Kidney epithelial cell (primary cell): ENCODE measurements at regions not wholly inside any gene's neighbourhood (a gene's known extent, or its start where the extent isn't known, plus 50 kb on each side); places are given as distances from the start of the nearest gene placed in this dataset.
"Not testable (repeated sequence)": the region's sequence is repeated elsewhere in the genome, so short reads cannot be mapped to it uniquely, and the experiment has no call there.

Experiments
- DNase-seq: peaks from one replicate; pipeline ENCODE4 v3.0.0-alpha.2; 2010; ENCODE audit warnings: low read depth
- H3K27me3 ChIP-seq: 2 replicates; pipeline ENCODE4 v1.6.0; 2011; ENCODE audit warnings: low read length; ENCODE audit not compliant: control insufficient read depth, insufficient read depth
- H3K36me3 ChIP-seq: 2 replicates; pipeline ENCODE4 v1.5.1; 2011; ENCODE audit warnings: low read length; ENCODE audit not compliant: control insufficient read depth, insufficient read depth
- H3K4me3 ChIP-seq: 2 replicates; pipeline ENCODE4 v1.5.1; 2011; ENCODE audit warnings: low read depth, mild to moderate bottlenecking, control low read depth, low read length
- TF ChIP-seq, protein P1 (sequence below): IDR thresholded peaks from 2 replicates; pipeline ENCODE4 v1.5.1; 2011; ENCODE audit warnings: mild to moderate bottlenecking, moderate library complexity, low read length, control low read depth, inconsistent platforms; ENCODE audit not compliant: insufficient read depth, poor library complexity, severe bottlenecking

DNA sequence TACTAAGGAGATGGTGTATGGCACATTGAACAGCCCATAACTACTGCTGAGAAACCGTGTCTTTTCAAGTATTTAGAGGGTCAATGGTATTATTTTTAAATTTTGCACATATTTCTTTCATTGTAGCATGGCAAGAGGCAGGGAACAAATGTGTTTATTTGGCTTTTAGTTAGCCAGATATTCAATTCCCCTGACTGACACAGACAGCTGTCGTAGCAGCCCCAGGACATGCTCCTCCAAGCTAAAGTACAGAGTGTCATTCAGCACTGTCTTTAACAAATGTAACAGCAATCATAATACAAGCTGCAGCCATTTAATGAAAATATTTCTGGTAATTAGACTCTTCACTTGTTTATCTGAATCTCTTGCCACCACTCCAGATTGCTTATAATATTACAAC, 687.1 kb downstream of the KLHL13 start:
- TF ChIP-seq, protein P1, sequence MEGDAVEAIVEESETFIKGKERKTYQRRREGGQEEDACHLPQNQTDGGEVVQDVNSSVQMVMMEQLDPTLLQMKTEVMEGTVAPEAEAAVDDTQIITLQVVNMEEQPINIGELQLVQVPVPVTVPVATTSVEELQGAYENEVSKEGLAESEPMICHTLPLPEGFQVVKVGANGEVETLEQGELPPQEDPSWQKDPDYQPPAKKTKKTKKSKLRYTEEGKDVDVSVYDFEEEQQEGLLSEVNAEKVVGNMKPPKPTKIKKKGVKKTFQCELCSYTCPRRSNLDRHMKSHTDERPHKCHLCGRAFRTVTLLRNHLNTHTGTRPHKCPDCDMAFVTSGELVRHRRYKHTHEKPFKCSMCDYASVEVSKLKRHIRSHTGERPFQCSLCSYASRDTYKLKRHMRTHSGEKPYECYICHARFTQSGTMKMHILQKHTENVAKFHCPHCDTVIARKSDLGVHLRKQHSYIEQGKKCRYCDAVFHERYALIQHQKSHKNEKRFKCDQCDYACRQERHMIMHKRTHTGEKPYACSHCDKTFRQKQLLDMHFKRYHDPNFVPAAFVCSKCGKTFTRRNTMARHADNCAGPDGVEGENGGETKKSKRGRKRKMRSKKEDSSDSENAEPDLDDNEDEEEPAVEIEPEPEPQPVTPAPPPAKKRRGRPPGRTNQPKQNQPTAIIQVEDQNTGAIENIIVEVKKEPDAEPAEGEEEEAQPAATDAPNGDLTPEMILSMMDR: no peak
- DNase-seq: no peak
- Histone ChIP-seq H3K36me3 (no peaks in the 10 kb centered on the region), H3K4me3 (no peak overlapping the region), H3K27me3 (no peaks in the 10 kb centered on the region)

DNA sequence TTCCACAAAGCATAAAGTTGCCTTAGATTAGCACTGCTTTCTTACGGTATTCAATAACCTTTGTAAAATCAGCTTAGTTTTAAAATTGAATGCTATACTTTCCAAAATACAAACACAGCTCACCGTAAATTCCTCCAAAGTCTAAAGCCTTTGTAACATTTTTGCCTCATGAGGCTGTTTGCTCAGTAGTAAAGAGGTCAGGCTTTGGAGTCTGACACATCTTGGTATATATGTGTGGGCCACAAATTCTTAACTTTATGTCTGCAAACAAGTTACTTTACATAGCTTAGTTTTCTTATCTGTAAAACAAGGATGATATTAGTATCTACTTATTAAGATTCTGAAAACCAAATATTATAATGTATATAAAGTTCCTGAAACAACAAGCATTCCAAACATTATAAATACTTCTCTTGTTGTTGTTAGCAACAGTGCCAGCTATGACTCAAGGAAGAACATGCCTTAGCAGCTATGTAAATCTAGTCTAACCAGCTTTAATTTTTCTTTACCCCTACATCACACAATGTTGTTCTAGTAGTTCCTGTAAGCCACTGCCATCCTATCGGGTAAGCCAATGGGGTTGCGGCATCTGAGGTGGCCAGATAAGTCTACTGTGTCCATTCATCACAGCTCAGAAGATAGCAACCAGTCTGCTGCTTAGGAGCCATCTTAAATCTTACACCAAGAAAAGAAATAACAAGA, 709.0 kb downstream of the KLHL13 start:
- no peaks in the 10 kb centered on the region for H3K27me3 ChIP-seq
- DNase-seq: no peak
- TF ChIP-seq, protein P1: no peak

DNA sequence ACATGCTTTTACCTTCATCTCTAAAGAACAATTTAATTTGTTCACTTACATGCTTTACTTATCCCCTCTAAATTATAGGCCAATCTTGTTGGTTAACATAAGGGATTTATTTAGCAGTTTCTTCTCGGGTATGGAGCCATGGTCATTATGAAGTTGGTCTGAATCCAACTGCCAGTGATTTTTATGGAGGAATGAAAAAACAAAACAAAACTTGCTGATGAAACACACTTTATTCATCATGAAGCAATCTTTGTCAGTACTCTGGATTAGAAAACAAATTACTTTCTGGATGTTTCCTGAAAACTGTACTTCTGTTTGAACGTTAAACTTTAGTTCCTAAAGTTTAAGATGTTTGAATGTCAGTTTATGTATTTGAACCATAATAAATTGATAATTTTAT, 715.8 kb downstream of the KLHL13 start:
- no peak for DNase-seq
- Histone ChIP-seq H3K36me3 (no peaks in the 10 kb centered on the region), H3K27me3 (no peaks in the 10 kb centered on the region), H3K4me3 (no peak overlapping the region)
- TF ChIP-seq, protein P1: no peak

More for the DNA sequence above, 709.0 kb downstream of the KLHL13 start:
- no peaks in the 10 kb centered on the region for H3K36me3 ChIP-seq
- H3K4me3 ChIP-seq: no peak overlapping the region

DNA sequence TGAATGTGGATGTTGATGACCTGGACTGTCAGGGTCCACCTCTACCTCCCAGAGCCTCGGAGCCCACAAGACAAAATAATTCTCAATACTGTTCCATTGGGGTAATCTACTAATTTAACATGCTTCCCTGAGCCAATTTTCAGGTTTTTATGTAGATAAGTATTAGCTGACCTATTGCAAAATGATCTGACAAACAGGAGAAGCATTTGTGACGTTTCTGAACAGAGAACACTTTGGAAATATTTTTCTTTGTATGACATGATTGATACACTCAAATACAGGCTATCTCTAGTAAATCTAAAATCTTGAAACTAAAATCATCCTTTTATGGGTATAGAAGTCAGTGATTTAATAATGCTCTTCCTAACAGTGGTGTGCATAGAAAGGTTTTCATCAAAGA, 716.6 kb downstream of the KLHL13 start:
- H3K4me3 ChIP-seq: no peak overlapping the region
- no peak for DNase-seq
- no peaks in the 10 kb centered on the region for H3K27me3 ChIP-seq
- no peaks in the 10 kb centered on the region for H3K36me3 ChIP-seq
- TF ChIP-seq, protein P1: no peak

DNA sequence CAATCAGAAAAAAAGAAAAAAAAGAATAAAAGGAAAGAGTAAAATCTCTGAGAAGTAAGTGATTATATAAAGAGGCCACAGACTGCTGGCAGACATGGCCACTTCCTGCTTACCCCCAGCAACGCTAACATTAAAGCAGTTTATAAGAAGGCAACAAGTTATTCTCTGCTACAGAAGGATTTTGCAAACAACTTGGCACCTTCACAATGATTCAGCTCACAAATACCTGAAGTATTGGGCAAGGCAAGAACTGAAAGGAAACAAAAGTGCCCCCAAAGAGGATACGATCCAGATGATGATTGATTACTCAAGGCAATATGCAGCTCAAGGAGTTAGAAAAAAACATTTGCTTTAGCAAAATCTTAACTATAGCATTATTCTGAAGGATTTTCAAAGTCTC, 718.8 kb downstream of the KLHL13 start:
- Histone ChIP-seq H3K4me3 (no peak overlapping the region), H3K27me3 (no peaks in the 10 kb centered on the region), H3K36me3 (no peaks in the 10 kb centered on the region)
- TF ChIP-seq, protein P1: no peak
- DNase-seq: no peak

DNA sequence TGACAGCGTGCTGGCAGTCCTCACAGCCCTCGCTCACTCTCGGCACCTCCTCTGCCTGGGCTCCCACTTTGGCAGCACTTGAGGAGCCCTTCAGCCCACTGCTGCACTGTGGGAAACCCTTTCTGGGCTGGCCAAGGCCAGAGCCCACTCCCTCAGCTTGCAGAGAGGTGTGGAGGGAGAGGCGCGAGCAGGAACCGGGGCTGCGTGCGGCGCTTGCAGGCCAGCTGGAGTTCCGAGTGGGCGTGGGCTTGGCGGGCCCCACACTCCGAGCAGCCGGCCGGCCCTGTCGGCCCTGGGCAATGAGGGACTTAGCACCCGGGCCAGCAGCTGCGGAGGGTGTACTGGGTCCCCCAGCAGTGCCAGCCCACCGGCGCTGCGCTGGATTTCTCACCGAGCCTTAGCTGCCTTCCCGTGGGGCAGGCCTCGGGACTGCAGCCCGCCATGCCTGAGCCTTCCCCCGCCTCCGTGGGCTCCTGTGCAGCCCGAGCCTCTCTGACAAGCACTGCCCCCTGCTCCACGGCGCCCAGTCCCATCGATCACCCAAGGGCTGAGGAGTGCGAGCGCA, 722.0 kb downstream of the KLHL13 start:
- H3K36me3 ChIP-seq, H3K27me3 ChIP-seq, DNase-seq, H3K4me3 ChIP-seq: not testable (repeated sequence)

DNA sequence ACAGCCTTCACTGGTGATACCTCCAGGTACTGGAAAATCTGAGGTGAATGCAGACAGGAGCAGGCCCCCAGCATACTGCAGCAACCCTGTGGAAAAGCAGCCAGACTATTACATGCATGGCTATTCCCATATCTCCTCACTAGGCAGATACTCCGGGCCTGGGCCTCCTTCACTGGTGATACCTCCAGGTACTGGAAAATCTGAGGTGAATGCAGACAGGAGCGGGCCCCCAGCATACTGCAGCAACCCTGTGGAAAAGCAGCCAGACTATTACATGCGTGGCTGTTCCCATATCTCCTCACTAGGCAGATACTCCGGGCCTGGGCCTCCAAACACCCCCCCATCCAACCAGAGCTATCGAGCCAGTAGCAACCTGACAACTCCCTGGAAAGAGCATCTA, 724.2 kb downstream of the KLHL13 start:
- not testable (repeated sequence) for DNase-seq, H3K27me3 ChIP-seq, H3K36me3 ChIP-seq, H3K4me3 ChIP-seq
